ENCODE measurements at regions not wholly inside any gene's neighbourhood (a gene's known extent, or its start where the extent isn't known, plus 50 kb on each side); places are given as distances from the start of the nearest gene placed in this dataset.

DNA sequence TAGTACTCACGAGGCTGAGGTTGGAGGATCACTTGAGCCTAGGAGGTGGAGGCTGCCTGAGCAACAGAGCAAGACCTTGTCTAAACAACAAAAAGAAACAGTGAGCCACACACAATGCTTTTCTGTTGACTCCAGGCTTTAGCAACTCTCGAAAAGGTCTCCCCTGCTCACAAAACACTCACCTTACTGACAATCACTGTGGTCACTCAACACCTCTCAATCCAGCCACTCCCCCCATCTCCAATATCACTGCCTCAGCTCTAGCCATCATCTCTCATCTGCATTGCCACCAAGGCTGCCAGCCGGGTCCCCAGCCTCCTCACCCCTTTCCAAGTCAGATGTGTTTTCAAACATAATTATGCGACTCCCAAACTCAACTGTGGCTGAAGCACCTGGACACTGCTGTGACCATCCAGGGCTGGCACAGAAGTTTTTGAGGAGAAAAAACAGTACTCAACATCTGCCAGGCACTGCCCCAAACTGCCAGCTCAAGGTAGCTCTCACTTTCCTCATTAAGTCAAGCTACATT lies 218.0 kb upstream of the ARID1B start:
- no peaks in the 10 kb centered on the region for H3K9me3 ChIP-seq (ENCODE audit: control insufficient read depth in 1 of 2, low read length in 2 of 2)
- H3K27ac ChIP-seq (ENCODE audit: low read depth, low read length) = no peak overlapping the region
- H3K9ac ChIP-seq (ENCODE audit: low read depth in 1 of 2, low read length in 2 of 2) = no peak overlapping the region
- no peaks in the 10 kb centered on the region for H3K4me1 ChIP-seq (ENCODE audit: control insufficient read depth in 1 of 2, insufficient read depth in 2 of 2, low read length in 2 of 2)
- H3K36me3 ChIP-seq (ENCODE audit: control insufficient read depth in 1 of 2, insufficient read depth in 2 of 2, low read length in 2 of 2) = no peaks in the 10 kb centered on the region
- H3K4me3 ChIP-seq (ENCODE audit: low read depth in 1 of 2, low read length in 2 of 2) = no peak overlapping the region
- no peaks in the 10 kb centered on the region for H3K27me3 ChIP-seq (ENCODE audit: control insufficient read depth in 1 of 2, insufficient read depth in 2 of 2, low read length in 2 of 2)

DNA sequence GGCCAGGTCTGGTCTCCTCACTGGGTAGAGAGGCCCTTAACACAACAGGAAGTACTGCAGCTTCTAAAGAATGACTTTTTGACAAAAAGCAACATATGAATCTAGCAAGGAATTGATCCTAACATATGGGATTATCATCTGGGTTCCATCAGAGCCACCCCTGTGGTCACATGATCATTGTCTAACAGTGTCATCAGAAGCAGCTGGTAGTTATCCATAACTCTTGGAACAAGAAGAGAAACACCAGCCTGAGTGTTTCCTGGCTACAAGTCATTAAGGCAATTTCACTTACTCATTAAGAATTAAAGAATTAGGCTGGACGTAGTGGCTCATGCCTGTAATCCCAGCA lies 219.3 kb upstream of the ARID1B start:
- Histone ChIP-seq H3K27me3 (ENCODE audit: control insufficient read depth in 1 of 2, insufficient read depth in 2 of 2, low read length in 2 of 2) (no peaks in the 10 kb centered on the region), H3K27ac (ENCODE audit: low read depth, low read length) (no peak overlapping the region), H3K9me3 (ENCODE audit: control insufficient read depth in 1 of 2, low read length in 2 of 2) (no peaks in the 10 kb centered on the region), H3K4me3 (ENCODE audit: low read depth in 1 of 2, low read length in 2 of 2) (no peak overlapping the region), H3K4me1 (ENCODE audit: control insufficient read depth in 1 of 2, insufficient read depth in 2 of 2, low read length in 2 of 2) (no peaks in the 10 kb centered on the region), H3K36me3 (ENCODE audit: control insufficient read depth in 1 of 2, insufficient read depth in 2 of 2, low read length in 2 of 2) (no peaks in the 10 kb centered on the region), H3K9ac (ENCODE audit: low read depth in 1 of 2, low read length in 2 of 2) (no peak overlapping the region)

DNA sequence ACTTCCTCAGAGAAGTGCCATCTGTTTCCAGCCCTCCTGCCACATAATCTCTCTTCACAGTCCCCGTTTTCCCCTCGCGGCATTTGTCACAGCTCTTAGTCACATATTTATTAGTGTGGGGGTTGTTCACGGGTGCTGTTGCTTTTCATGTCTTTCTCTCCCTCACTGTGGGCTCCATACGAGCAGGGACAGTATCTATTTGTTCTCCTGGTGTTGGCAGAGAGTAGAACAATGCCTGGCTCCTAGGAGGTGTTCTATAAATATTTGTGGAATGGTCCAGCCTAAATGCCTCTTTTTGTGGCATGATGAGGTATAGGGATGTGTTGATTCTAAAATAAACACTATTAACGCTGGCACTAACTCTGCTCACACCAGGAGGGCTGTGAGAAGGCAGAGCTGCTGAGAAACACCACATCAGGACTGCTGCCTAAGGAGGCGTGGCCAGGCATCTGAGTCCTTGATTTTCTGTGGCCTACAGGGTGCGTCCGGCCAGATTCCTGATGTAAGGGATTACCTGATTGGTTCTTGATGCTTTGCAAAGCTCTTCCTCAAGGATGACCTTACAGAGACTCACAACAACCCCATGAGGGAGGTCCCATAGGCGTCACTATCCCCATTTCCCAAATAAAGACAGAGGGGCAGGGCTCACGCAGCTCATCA lies 219.8 kb upstream of the ARID1B start:
- H3K27ac ChIP-seq (ENCODE audit: low read depth, low read length) = no peak overlapping the region
- H3K36me3 ChIP-seq (ENCODE audit: control insufficient read depth in 1 of 2, insufficient read depth in 2 of 2, low read length in 2 of 2) = no peaks in the 10 kb centered on the region
- no peaks in the 10 kb centered on the region for H3K27me3 ChIP-seq (ENCODE audit: control insufficient read depth in 1 of 2, insufficient read depth in 2 of 2, low read length in 2 of 2)
- H3K4me1 ChIP-seq (ENCODE audit: control insufficient read depth in 1 of 2, insufficient read depth in 2 of 2, low read length in 2 of 2) = no peaks in the 10 kb centered on the region
- H3K4me3 ChIP-seq (ENCODE audit: low read depth in 1 of 2, low read length in 2 of 2) = no peak overlapping the region
- H3K9ac ChIP-seq (ENCODE audit: low read depth in 1 of 2, low read length in 2 of 2) = no peak overlapping the region
- no peaks in the 10 kb centered on the region for H3K9me3 ChIP-seq (ENCODE audit: control insufficient read depth in 1 of 2, low read length in 2 of 2)

DNA sequence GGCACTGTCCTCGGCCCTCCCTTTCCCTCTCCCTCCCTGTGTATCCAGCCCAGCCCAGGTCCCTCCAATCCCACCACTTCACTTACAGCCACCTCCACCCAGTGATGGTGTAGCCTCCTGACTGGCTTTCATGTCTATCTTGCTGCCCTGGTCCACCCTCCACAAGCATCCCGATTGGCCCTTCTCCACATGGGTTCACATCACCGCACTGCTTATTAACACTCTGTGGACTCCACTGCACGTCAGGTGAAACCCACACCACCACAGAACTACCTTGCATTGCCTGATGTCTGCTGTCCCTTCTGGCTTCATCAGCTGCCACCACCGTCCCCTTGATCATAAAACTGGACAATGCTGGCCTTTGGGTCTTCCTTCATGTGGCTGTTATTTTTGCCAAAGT lies 220.4 kb upstream of the ARID1B start:
- Histone ChIP-seq H3K27ac (ENCODE audit: low read depth, low read length) (no peak overlapping the region), H3K9ac (ENCODE audit: low read depth in 1 of 2, low read length in 2 of 2) (no peak overlapping the region)

DNA sequence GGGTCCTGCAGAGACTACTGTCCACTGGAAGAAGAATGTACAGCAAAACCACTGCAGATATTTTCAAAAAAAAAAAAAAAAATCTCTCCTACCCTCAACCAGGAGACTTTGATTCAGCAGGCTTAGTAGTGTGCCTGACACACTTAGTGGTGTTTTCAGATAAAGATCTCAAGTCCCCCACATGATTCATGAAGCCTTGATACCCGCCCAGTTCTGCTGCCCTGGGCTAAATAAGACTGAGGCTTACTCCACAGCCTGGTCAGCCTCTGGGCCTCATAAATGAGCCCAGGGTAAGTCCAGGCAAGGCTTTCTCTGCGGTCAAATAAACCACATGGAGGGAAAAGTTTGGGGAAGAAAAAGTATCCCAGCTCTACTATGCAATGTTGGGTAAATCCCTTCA lies 222.1 kb upstream of the ARID1B start:
- no peaks in the 10 kb centered on the region for H3K9me3 ChIP-seq (ENCODE audit: control insufficient read depth in 1 of 2, low read length in 2 of 2)
- no peak overlapping the region for H3K4me3 ChIP-seq (ENCODE audit: low read depth in 1 of 2, low read length in 2 of 2)
- no peaks in the 10 kb centered on the region for H3K36me3 ChIP-seq (ENCODE audit: control insufficient read depth in 1 of 2, insufficient read depth in 2 of 2, low read length in 2 of 2)

More for the DNA sequence above, 220.4 kb upstream of the ARID1B start:
- Histone ChIP-seq H3K36me3 (ENCODE audit: control insufficient read depth in 1 of 2, insufficient read depth in 2 of 2, low read length in 2 of 2) (no peaks in the 10 kb centered on the region), H3K4me3 (ENCODE audit: low read depth in 1 of 2, low read length in 2 of 2) (no peak overlapping the region), H3K4me1 (ENCODE audit: control insufficient read depth in 1 of 2, insufficient read depth in 2 of 2, low read length in 2 of 2) (no peaks in the 10 kb centered on the region), H3K9me3 (ENCODE audit: control insufficient read depth in 1 of 2, low read length in 2 of 2) (no peaks in the 10 kb centered on the region), H3K27me3 (ENCODE audit: control insufficient read depth in 1 of 2, insufficient read depth in 2 of 2, low read length in 2 of 2) (no peaks in the 10 kb centered on the region)

DNA sequence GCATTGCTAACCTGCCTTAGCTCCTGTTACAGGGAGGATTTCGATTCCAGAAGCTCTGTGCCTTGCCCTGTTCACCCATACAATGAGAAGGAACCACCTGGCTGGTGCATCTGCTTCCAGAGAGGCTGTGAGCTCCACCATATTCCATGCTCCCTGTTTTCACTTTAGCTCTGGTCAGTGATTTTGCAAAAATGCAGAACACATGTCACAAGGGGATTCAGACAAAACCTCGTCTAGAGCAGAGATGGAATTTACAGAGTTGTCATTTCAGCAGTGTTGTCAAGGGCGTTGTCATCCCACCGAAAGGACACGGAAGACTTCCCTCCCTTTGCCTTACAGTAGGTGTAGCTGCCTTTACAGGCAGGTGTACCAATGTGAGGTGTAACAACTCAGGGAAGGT lies 223.0 kb upstream of the ARID1B start:
- Histone ChIP-seq H3K27me3 (ENCODE audit: control insufficient read depth in 1 of 2, insufficient read depth in 2 of 2, low read length in 2 of 2) (no peaks in the 10 kb centered on the region), H3K36me3 (ENCODE audit: control insufficient read depth in 1 of 2, insufficient read depth in 2 of 2, low read length in 2 of 2) (no peaks in the 10 kb centered on the region), H3K4me1 (ENCODE audit: control insufficient read depth in 1 of 2, insufficient read depth in 2 of 2, low read length in 2 of 2) (no peaks in the 10 kb centered on the region), H3K27ac (ENCODE audit: low read depth, low read length) (no peak overlapping the region), H3K9ac (ENCODE audit: low read depth in 1 of 2, low read length in 2 of 2) (no peak overlapping the region), H3K4me3 (ENCODE audit: low read depth in 1 of 2, low read length in 2 of 2) (no peak overlapping the region), H3K9me3 (ENCODE audit: control insufficient read depth in 1 of 2, low read length in 2 of 2) (no peaks in the 10 kb centered on the region)

More for the DNA sequence above, 222.1 kb upstream of the ARID1B start:
- no peak overlapping the region for H3K9ac ChIP-seq (ENCODE audit: low read depth in 1 of 2, low read length in 2 of 2)
- H3K27ac ChIP-seq (ENCODE audit: low read depth, low read length) = no peak overlapping the region
- H3K4me1 ChIP-seq (ENCODE audit: control insufficient read depth in 1 of 2, insufficient read depth in 2 of 2, low read length in 2 of 2) = no peaks in the 10 kb centered on the region
- H3K27me3 ChIP-seq (ENCODE audit: control insufficient read depth in 1 of 2, insufficient read depth in 2 of 2, low read length in 2 of 2) = no peaks in the 10 kb centered on the region

DNA sequence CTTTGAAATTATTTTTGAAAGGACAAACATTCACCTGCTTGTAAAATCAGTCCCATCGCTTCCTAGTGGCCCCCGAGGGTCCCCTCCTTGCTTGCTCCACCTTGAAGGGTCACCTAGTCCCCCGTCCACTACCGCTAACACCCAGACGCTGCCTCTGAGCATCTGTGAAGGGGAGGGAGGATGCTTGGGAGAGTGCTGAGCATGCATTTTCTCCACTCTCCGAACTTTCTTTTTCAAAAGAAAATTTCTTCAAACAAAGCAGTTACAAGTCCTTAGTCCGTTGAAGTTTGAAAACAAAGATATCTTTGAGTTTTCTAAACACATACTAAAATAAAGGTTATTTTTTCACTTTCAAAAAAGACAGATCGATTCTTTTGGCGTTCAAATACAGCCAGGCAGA lies 224.3 kb upstream of the ARID1B start:
- Histone ChIP-seq H3K9me3 (ENCODE audit: control insufficient read depth in 1 of 2, low read length in 2 of 2) (no peaks in the 10 kb centered on the region), H3K27ac (ENCODE audit: low read depth, low read length) (no peak overlapping the region), H3K4me3 (ENCODE audit: low read depth in 1 of 2, low read length in 2 of 2) (no peak overlapping the region), H3K27me3 (ENCODE audit: control insufficient read depth in 1 of 2, insufficient read depth in 2 of 2, low read length in 2 of 2) (no peaks in the 10 kb centered on the region), H3K9ac (ENCODE audit: low read depth in 1 of 2, low read length in 2 of 2) (no peak overlapping the region), H3K4me1 (ENCODE audit: control insufficient read depth in 1 of 2, insufficient read depth in 2 of 2, low read length in 2 of 2) (no peaks in the 10 kb centered on the region), H3K36me3 (ENCODE audit: control insufficient read depth in 1 of 2, insufficient read depth in 2 of 2, low read length in 2 of 2) (no peaks in the 10 kb centered on the region)

DNA sequence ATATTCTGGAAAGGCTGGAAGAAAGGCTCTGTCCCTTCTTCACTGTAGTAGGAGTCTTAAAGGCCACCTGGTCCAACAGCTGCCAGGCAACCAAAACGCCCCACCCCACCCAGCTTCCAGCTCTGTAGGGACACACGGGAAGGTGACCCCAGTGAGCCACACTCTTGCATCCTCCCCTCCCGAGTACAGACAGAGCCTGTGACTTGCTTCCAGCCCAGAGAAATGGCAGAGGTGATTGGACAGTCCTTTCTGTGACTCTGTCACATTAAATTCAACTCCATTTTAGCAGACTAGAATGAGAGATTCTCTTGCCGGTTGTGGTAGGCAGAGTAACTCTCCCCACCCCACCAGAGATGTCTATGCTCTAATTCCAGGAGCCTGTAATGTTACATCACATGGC lies 226.2 kb upstream of the ARID1B start:
- H3K36me3 ChIP-seq (ENCODE audit: control insufficient read depth in 1 of 2, insufficient read depth in 2 of 2, low read length in 2 of 2) = no peaks in the 10 kb centered on the region
- H3K4me3 ChIP-seq (ENCODE audit: low read depth in 1 of 2, low read length in 2 of 2) = no peak overlapping the region
- no peaks in the 10 kb centered on the region for H3K27me3 ChIP-seq (ENCODE audit: control insufficient read depth in 1 of 2, insufficient read depth in 2 of 2, low read length in 2 of 2)
- H3K9ac ChIP-seq (ENCODE audit: low read depth in 1 of 2, low read length in 2 of 2) = no peak overlapping the region
- H3K9me3 ChIP-seq (ENCODE audit: control insufficient read depth in 1 of 2, low read length in 2 of 2) = no peaks in the 10 kb centered on the region
- no peaks in the 10 kb centered on the region for H3K4me1 ChIP-seq (ENCODE audit: control insufficient read depth in 1 of 2, insufficient read depth in 2 of 2, low read length in 2 of 2)
- H3K27ac ChIP-seq (ENCODE audit: low read depth, low read length) = no peak overlapping the region

DNA sequence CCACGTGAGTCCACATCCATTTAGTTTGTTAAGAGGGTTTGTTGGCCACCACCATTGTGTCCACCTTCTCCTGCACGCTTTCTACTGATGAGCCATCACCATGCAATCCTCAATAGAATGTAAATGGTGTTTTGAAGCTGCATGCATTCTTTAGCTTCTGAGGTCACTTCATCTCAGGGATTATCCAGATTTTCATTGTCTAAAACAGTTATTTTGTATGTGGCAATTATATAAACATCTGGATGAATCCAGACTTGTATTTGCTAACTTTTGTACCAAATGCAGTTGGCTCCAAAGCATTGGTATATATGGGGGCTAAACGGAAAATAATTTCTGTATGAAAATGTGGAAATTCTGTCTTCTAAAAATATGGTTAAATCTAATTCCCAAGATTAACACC lies 231.2 kb upstream of the ARID1B start:
- H3K4me1 ChIP-seq (ENCODE audit: control insufficient read depth in 1 of 2, insufficient read depth in 2 of 2, low read length in 2 of 2) = no peaks in the 10 kb centered on the region
- H3K4me3 ChIP-seq (ENCODE audit: low read depth in 1 of 2, low read length in 2 of 2) = no peak overlapping the region
- H3K27me3 ChIP-seq (ENCODE audit: control insufficient read depth in 1 of 2, insufficient read depth in 2 of 2, low read length in 2 of 2) = no peaks in the 10 kb centered on the region
- no peaks in the 10 kb centered on the region for H3K36me3 ChIP-seq (ENCODE audit: control insufficient read depth in 1 of 2, insufficient read depth in 2 of 2, low read length in 2 of 2)
- no peaks in the 10 kb centered on the region for H3K9me3 ChIP-seq (ENCODE audit: control insufficient read depth in 1 of 2, low read length in 2 of 2)
- H3K9ac ChIP-seq (ENCODE audit: low read depth in 1 of 2, low read length in 2 of 2) = no peak overlapping the region
- H3K27ac ChIP-seq (ENCODE audit: low read depth, low read length) = no peak overlapping the region

DNA sequence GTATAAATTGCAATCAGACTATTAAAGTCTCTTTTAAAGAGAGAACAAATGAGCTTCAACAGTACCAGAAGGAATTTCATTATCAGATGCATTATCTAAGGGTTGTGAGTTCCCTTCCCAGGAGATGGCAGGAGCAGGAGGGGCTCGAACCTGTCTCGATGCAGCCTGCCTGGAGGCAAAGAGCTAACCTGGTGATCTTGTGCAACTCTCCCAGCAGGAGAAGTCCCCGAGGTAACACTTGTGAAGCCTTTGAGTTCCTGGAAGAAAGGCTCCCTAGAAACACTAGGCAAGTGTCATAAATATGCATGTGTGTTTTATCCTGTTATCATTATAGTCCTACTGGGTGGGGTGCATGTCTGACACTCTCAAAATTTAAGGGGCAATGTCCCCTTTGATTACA lies 232.2 kb upstream of the ARID1B start:
- Histone ChIP-seq H3K4me1 (ENCODE audit: control insufficient read depth in 1 of 2, insufficient read depth in 2 of 2, low read length in 2 of 2) (no peaks in the 10 kb centered on the region), H3K27me3 (ENCODE audit: control insufficient read depth in 1 of 2, insufficient read depth in 2 of 2, low read length in 2 of 2) (no peaks in the 10 kb centered on the region), H3K36me3 (ENCODE audit: control insufficient read depth in 1 of 2, insufficient read depth in 2 of 2, low read length in 2 of 2) (no peaks in the 10 kb centered on the region), H3K4me3 (ENCODE audit: low read depth in 1 of 2, low read length in 2 of 2) (no peak overlapping the region), H3K27ac (ENCODE audit: low read depth, low read length) (no peak overlapping the region), H3K9ac (ENCODE audit: low read depth in 1 of 2, low read length in 2 of 2) (no peak overlapping the region), H3K9me3 (ENCODE audit: control insufficient read depth in 1 of 2, low read length in 2 of 2) (no peaks in the 10 kb centered on the region)

DNA sequence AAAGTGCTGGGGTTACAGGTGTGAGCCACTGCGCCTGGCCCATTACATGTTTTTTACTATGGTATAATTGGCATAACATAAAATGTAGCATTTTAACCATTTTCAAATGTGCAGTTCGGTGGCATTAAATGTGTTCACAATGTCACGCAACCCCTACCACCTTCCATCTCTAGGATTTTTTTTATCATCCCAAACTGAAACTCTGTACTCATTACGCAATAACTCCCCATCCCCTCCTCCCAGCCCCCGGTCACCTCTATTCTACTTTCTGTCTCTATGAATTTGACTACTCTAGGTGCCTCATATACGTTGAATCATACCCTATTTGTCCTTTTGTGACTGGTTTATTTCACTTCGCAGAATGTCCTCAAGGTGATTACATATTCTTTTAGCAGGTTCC lies 233.1 kb upstream of the ARID1B start:
- Histone ChIP-seq H3K36me3 (ENCODE audit: control insufficient read depth in 1 of 2, insufficient read depth in 2 of 2, low read length in 2 of 2) (no peaks in the 10 kb centered on the region), H3K27me3 (ENCODE audit: control insufficient read depth in 1 of 2, insufficient read depth in 2 of 2, low read length in 2 of 2) (no peaks in the 10 kb centered on the region), H3K9ac (ENCODE audit: low read depth in 1 of 2, low read length in 2 of 2) (no peak overlapping the region), H3K4me3 (ENCODE audit: low read depth in 1 of 2, low read length in 2 of 2) (no peak overlapping the region), H3K4me1 (ENCODE audit: control insufficient read depth in 1 of 2, insufficient read depth in 2 of 2, low read length in 2 of 2) (no peaks in the 10 kb centered on the region), H3K27ac (ENCODE audit: low read depth, low read length) (no peak overlapping the region), H3K9me3 (ENCODE audit: control insufficient read depth in 1 of 2, low read length in 2 of 2) (no peaks in the 10 kb centered on the region)

Measured in duodenal mucosa (tissue), 2 donors.